ENCODE measurements at regions not wholly inside any gene's neighbourhood (a gene's known extent, or its start where the extent isn't known, plus 50 kb on each side); places are given as distances from the start of the nearest gene placed in this dataset.
A peak's percentile ranks its signal among the peaks of the same experiment; 100 is the strongest.

DNA sequence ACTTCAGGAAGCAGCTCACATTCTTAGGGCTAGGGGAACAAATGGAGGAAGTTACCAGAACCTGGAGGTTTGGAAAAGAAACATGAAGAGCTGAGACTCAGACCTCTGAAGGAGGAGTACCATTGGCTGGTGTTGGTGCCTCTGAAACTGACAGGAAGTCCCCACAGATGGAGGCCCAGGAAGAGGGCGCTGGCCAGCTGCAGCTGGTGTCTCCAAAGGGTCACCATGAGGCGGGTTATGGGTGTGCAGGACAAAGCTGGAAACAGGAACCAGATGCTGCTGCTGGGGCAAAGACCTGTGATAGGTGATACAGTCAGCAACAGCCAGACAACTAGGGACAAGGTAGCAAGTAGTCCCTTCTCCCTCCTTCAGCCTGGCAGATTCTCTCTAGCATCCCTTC is 136.5 kb upstream of the SERPINE2 start:
- Histone ChIP-seq H3K9me2 (ENCODE audit: insufficient read depth) (0 out of 2 replicates have a peak, but pooled peaks cover 5% of the 10 kb centered on the region), H3K79me2 (replicated peaks; ENCODE audit: insufficient read depth) (no peaks in the 10 kb centered on the region), H4K20me1 (replicated peaks; ENCODE audit: insufficient read depth) (no peaks in the 10 kb centered on the region), H3K27ac (ENCODE audit: low read depth) (no peak overlapping the region), H2AFZ (peak overlapping the region; percentile 2; the same call in 1 of the 2 replicates), H3K27me3 (ENCODE audit: insufficient read depth) (no peaks in the 10 kb centered on the region), H3K4me3 (no peak overlapping the region), H3K4me2 (no peak overlapping the region), H3F3A (replicated peaks; ENCODE audit: low read depth) (no peaks in the 10 kb centered on the region), H3K36me3 (ENCODE audit: insufficient read depth) (no peaks in the 10 kb centered on the region), H3K4me1 (ENCODE audit: insufficient read depth) (no peaks in the 10 kb centered on the region)
- ATAC-seq (no peak), DNase-seq (ENCODE audit: low spot score) (no peak)
- no peaks in the 10 kb centered on the region for H3K36me3 Mint-ChIP-seq (ENCODE audit: low read depth)
- H3K27ac Mint-ChIP-seq = no peak overlapping the region
- H3K4me3 Mint-ChIP-seq = no peak overlapping the region
- no peak for TF ChIP-seq JUNB (IDR thresholded peaks at IDR 0.05; ENCODE audit: unreplicated experiment)
- no peak for TF ChIP-seq ZNF331 (CRISPR knock-in tag; IDR thresholded peaks at IDR 0.05; ENCODE audit: low read depth)
- H3K9me3 Mint-ChIP-seq = no peaks in the 10 kb centered on the region; the same call in 2 of the 3 replicates
- H3K4me1 Mint-ChIP-seq = no peaks in the 10 kb centered on the region
- H3K27me3 Mint-ChIP-seq (ENCODE audit: insufficient read depth, low read depth, poor library complexity) = peaks cover 3% of the 10 kb centered on the region

DNA sequence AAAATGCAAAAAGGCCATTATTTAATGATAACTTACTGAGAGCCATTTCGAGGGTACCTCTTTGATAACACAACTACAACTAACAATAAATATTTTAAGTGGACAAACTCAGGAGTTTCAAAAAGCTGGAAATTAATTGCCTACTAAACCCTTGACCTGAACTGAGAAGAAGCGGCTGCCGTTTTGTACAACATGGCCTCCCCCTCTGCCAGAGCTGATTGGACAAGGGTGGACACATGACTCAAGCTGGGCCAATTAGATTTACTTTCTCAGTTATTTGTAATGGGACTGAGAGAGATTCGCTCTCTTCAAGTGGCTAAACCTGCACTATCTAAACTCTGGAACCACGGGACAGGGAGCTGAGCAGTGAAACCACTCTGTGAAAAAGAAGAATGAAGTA is 135.9 kb upstream of the SERPINE2 start:
- no peak overlapping the region for H3K4me3 Mint-ChIP-seq
- H3K27ac Mint-ChIP-seq = no peak overlapping the region
- TF ChIP-seq POLR2AphosphoS5 (IDR thresholded peaks at IDR 0.05; ENCODE audit: low read depth) (no peak), ZNF331 (CRISPR knock-in tag; IDR thresholded peaks at IDR 0.05; ENCODE audit: low read depth) (no peak), STAT1 (IDR thresholded peaks at IDR 0.05; ENCODE audit: unreplicated experiment) (no peak), ZNF114 (CRISPR knock-in tag; IDR thresholded peaks at IDR 0.05) (no peak), JUNB (IDR thresholded peaks at IDR 0.05; ENCODE audit: unreplicated experiment) (no peak), EZH2phosphoT487 (IDR thresholded peaks at IDR 0.05; ENCODE audit: unreplicated experiment) (no peak), NANOG (IDR thresholded peaks at IDR 0.05; ENCODE audit: borderline replicate concordance) (no peak), CREB1 (CRISPR knock-in tag; IDR thresholded peaks at IDR 0.05; ENCODE audit: low read depth) (no peak)
- TF ChIP-seq, protein P1, sequence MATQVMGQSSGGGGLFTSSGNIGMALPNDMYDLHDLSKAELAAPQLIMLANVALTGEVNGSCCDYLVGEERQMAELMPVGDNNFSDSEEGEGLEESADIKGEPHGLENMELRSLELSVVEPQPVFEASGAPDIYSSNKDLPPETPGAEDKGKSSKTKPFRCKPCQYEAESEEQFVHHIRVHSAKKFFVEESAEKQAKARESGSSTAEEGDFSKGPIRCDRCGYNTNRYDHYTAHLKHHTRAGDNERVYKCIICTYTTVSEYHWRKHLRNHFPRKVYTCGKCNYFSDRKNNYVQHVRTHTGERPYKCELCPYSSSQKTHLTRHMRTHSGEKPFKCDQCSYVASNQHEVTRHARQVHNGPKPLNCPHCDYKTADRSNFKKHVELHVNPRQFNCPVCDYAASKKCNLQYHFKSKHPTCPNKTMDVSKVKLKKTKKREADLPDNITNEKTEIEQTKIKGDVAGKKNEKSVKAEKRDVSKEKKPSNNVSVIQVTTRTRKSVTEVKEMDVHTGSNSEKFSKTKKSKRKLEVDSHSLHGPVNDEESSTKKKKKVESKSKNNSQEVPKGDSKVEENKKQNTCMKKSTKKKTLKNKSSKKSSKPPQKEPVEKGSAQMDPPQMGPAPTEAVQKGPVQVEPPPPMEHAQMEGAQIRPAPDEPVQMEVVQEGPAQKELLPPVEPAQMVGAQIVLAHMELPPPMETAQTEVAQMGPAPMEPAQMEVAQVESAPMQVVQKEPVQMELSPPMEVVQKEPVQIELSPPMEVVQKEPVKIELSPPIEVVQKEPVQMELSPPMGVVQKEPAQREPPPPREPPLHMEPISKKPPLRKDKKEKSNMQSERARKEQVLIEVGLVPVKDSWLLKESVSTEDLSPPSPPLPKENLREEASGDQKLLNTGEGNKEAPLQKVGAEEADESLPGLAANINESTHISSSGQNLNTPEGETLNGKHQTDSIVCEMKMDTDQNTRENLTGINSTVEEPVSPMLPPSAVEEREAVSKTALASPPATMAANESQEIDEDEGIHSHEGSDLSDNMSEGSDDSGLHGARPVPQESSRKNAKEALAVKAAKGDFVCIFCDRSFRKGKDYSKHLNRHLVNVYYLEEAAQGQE (IDR thresholded peaks at IDR 0.05; ENCODE audit: unreplicated experiment) = no peak
- TF ChIP-seq, protein P2, sequence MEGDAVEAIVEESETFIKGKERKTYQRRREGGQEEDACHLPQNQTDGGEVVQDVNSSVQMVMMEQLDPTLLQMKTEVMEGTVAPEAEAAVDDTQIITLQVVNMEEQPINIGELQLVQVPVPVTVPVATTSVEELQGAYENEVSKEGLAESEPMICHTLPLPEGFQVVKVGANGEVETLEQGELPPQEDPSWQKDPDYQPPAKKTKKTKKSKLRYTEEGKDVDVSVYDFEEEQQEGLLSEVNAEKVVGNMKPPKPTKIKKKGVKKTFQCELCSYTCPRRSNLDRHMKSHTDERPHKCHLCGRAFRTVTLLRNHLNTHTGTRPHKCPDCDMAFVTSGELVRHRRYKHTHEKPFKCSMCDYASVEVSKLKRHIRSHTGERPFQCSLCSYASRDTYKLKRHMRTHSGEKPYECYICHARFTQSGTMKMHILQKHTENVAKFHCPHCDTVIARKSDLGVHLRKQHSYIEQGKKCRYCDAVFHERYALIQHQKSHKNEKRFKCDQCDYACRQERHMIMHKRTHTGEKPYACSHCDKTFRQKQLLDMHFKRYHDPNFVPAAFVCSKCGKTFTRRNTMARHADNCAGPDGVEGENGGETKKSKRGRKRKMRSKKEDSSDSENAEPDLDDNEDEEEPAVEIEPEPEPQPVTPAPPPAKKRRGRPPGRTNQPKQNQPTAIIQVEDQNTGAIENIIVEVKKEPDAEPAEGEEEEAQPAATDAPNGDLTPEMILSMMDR (conservative IDR thresholded peaks at IDR 0.05; ENCODE audit: low read depth in 2 of 2) = no peak
- TF ChIP-seq, protein P3, sequence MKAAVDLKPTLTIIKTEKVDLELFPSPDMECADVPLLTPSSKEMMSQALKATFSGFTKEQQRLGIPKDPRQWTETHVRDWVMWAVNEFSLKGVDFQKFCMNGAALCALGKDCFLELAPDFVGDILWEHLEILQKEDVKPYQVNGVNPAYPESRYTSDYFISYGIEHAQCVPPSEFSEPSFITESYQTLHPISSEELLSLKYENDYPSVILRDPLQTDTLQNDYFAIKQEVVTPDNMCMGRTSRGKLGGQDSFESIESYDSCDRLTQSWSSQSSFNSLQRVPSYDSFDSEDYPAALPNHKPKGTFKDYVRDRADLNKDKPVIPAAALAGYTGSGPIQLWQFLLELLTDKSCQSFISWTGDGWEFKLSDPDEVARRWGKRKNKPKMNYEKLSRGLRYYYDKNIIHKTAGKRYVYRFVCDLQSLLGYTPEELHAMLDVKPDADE (IDR thresholded peaks at IDR 0.05) = no peak

More for the DNA sequence above, 135.9 kb upstream of the SERPINE2 start:
- ATAC-seq (no peak), DNase-seq (ENCODE audit: low spot score) (no peak)
- H3K36me3 ChIP-seq (ENCODE audit: insufficient read depth) = no peaks in the 10 kb centered on the region
- no peak overlapping the region for H3K4me3 ChIP-seq
- H3K4me1 Mint-ChIP-seq = no peaks in the 10 kb centered on the region
- no peaks in the 10 kb centered on the region for H3K4me1 ChIP-seq (ENCODE audit: insufficient read depth)
- H3F3A ChIP-seq (replicated peaks; ENCODE audit: low read depth) = no peaks in the 10 kb centered on the region
- no peak overlapping the region for H3K4me2 ChIP-seq
- no peaks in the 10 kb centered on the region for H3K27me3 ChIP-seq (ENCODE audit: insufficient read depth)
- H3K9me2 ChIP-seq (ENCODE audit: insufficient read depth) = 0 out of 2 replicates have a peak, but pooled peaks cover 5% of the 10 kb centered on the region
- H2AFZ ChIP-seq = peak overlapping the region; percentile 2; the same call in 1 of the 2 replicates
- no peak overlapping the region for H3K27ac ChIP-seq (ENCODE audit: low read depth)
- H3K9me3 Mint-ChIP-seq = no peaks in the 10 kb centered on the region; the same call in 2 of the 3 replicates
- H4K20me1 ChIP-seq (replicated peaks; ENCODE audit: insufficient read depth) = no peaks in the 10 kb centered on the region
- no peaks in the 10 kb centered on the region for H3K36me3 Mint-ChIP-seq (ENCODE audit: low read depth)
- no peaks in the 10 kb centered on the region for H3K79me2 ChIP-seq (replicated peaks; ENCODE audit: insufficient read depth)
- H3K27me3 Mint-ChIP-seq (ENCODE audit: insufficient read depth, low read depth, poor library complexity) = peaks cover 3% of the 10 kb centered on the region
